Body of pancreas (tissue), 4 donors: ENCODE measurements at regions not wholly inside any gene's neighbourhood (a gene's known extent, or its start where the extent isn't known, plus 50 kb on each side); places are given as distances from the start of the nearest gene placed in this dataset.

ENCODE experiments used
- POLR2A ChIP-seq, 3 donors: fragments of 450-650 bp; IDR thresholded peaks; one replicate each; pipeline ENCODE4 v1.6.1; 2016; ENCODE audit warnings: antibody characterized with exemption in 3 of 3, mild to moderate bottlenecking in 2 of 3
- TF ChIP-seq, protein P1 (sequence below), 7 experiments: fragments of 450-650 bp in 4 of 7; fragments of 200-600 bp in 3 of 7; sonication (generic) in 3 of 7; IDR thresholded peaks; one replicate each; pipeline ENCODE4 v1.5.1; 2016 to 2019; ENCODE audit warnings: antibody characterized with exemption in 7 of 7

GRCh38 chr9:88289532-88289931 lies 98.7 kb upstream of the SPIN1 start:
- TF ChIP-seq, protein P1, sequence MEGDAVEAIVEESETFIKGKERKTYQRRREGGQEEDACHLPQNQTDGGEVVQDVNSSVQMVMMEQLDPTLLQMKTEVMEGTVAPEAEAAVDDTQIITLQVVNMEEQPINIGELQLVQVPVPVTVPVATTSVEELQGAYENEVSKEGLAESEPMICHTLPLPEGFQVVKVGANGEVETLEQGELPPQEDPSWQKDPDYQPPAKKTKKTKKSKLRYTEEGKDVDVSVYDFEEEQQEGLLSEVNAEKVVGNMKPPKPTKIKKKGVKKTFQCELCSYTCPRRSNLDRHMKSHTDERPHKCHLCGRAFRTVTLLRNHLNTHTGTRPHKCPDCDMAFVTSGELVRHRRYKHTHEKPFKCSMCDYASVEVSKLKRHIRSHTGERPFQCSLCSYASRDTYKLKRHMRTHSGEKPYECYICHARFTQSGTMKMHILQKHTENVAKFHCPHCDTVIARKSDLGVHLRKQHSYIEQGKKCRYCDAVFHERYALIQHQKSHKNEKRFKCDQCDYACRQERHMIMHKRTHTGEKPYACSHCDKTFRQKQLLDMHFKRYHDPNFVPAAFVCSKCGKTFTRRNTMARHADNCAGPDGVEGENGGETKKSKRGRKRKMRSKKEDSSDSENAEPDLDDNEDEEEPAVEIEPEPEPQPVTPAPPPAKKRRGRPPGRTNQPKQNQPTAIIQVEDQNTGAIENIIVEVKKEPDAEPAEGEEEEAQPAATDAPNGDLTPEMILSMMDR (IDR thresholded peaks at IDR 0.05) = no peak
- no peak for TF ChIP-seq POLR2A (IDR thresholded peaks at IDR 0.05)
